ENCODE measurements at regions not wholly inside any gene's neighbourhood (a gene's known extent, or its start where the extent isn't known, plus 50 kb on each side); places are given as distances from the start of the nearest gene placed in this dataset.
"Not testable (repeated sequence)": the region's sequence is repeated elsewhere in the genome, so short reads cannot be mapped to it uniquely, and the experiment has no call there.

GRCh38 chr3:20563985-20564384, 378.0 kb upstream of the SGO1 start:
- no peak for DNase-seq (ENCODE audit: low read depth in 1 of 2, low spot score in 1 of 2)

GRCh38 chr3:20563251-20563650, 377.2 kb upstream of the SGO1 start:
- DNase-seq (ENCODE audit: low read depth in 1 of 2, low spot score in 1 of 2): no peak

- no peak for DNase-seq (ENCODE audit: low read depth in 1 of 2, low spot score in 1 of 2)
Observed at GRCh38 chr3:20561166-20561565, 375.2 kb upstream of the SGO1 start.

- DNase-seq (ENCODE audit: low read depth in 1 of 2, low spot score in 1 of 2): not testable (repeated sequence)
Observed at GRCh38 chr3:20560446-20560845, 374.4 kb upstream of the SGO1 start.

- DNase-seq (ENCODE audit: low read depth in 1 of 2, low spot score in 1 of 2): no peak
Observed at GRCh38 chr3:20558161-20558560, 372.2 kb upstream of the SGO1 start.

GRCh38 chr3:20556661-20557060, 370.7 kb upstream of the SGO1 start:
- DNase-seq (ENCODE audit: low read depth in 1 of 2, low spot score in 1 of 2): no peak

GRCh38 chr3:20552605-20553275, 366.7 kb upstream of the SGO1 start:
- DNase-seq (ENCODE audit: low read depth in 1 of 2, low spot score in 1 of 2): no peak

GRCh38 chr3:20547361-20548269, 361.6 kb upstream of the SGO1 start:
- DNase-seq (ENCODE audit: low read depth in 1 of 2, low spot score in 1 of 2): not testable (repeated sequence)

- no peak for DNase-seq (ENCODE audit: low read depth in 1 of 2, low spot score in 1 of 2)
Observed at GRCh38 chr3:20546636-20547035, 360.6 kb upstream of the SGO1 start.

- DNase-seq (ENCODE audit: low read depth in 1 of 2, low spot score in 1 of 2): no peak
Observed at GRCh38 chr3:20543535-20544226, 357.7 kb upstream of the SGO1 start.

- DNase-seq (ENCODE audit: low read depth in 1 of 2, low spot score in 1 of 2): no peak
Observed at GRCh38 chr3:20540066-20540465, 354.1 kb upstream of the SGO1 start.

GRCh38 chr3:20539666-20540065, 353.7 kb upstream of the SGO1 start:
- no peak for DNase-seq (ENCODE audit: low read depth in 1 of 2, low spot score in 1 of 2)

GRCh38 chr3:20537234-20537633, 351.2 kb upstream of the SGO1 start:
- no peak for DNase-seq (ENCODE audit: low read depth in 1 of 2, low spot score in 1 of 2)

- no peak for DNase-seq (ENCODE audit: low read depth in 1 of 2, low spot score in 1 of 2)
Observed at GRCh38 chr3:20529911-20530310, 343.9 kb upstream of the SGO1 start.

- no peak for DNase-seq (ENCODE audit: low read depth in 1 of 2, low spot score in 1 of 2)
Observed at GRCh38 chr3:20528180-20528770, 342.3 kb upstream of the SGO1 start.

GRCh38 chr3:20527368-20527767, 341.4 kb upstream of the SGO1 start:
- no peak for DNase-seq (ENCODE audit: low read depth in 1 of 2, low spot score in 1 of 2)

- DNase-seq (ENCODE audit: low read depth in 1 of 2, low spot score in 1 of 2): no peak
Observed at GRCh38 chr3:20524328-20524727, 338.3 kb upstream of the SGO1 start.

GRCh38 chr3:20523293-20523692, 337.3 kb upstream of the SGO1 start:
- no peak for DNase-seq (ENCODE audit: low read depth in 1 of 2, low spot score in 1 of 2)

GRCh38 chr3:20517316-20517715, 331.3 kb upstream of the SGO1 start:
- DNase-seq (ENCODE audit: low read depth in 1 of 2, low spot score in 1 of 2): not testable (repeated sequence)

- DNase-seq (ENCODE audit: low read depth in 1 of 2, low spot score in 1 of 2): no peak
Observed at GRCh38 chr3:20516311-20516710, 330.3 kb upstream of the SGO1 start.

- no peak for DNase-seq (ENCODE audit: low read depth in 1 of 2, low spot score in 1 of 2)
Observed at GRCh38 chr3:20515834-20516233, 329.8 kb upstream of the SGO1 start.
